Parathyroid adenoma (tissue), 2 donors: ENCODE measurements at regions not wholly inside any gene's neighbourhood (a gene's known extent, or its start where the extent isn't known, plus 50 kb on each side); places are given as distances from the start of the nearest gene placed in this dataset.

Experiments
- H2AFZ ChIP-seq: fragments of 300-600 bp; sonication (generic); one replicate; pipeline ENCODE4 v1.7.0; 2017; ENCODE audit warnings: antibody characterized with exemption, mild to moderate bottlenecking
- H3K27ac ChIP-seq: fragments of 300-600 bp; sonication (generic); one replicate; pipeline ENCODE4 v1.7.0; 2017
- H3K27me3 ChIP-seq: fragments of 300-600 bp; sonication (generic); one replicate; pipeline ENCODE4 v1.7.0; 2017; ENCODE audit warnings: low read length; ENCODE audit not compliant: control insufficient read depth, insufficient read depth
- H3K36me3 ChIP-seq: fragments of 300-600 bp; sonication (generic); one replicate; pipeline ENCODE4 v1.7.0; 2017; ENCODE audit warnings: low read length; ENCODE audit not compliant: control insufficient read depth, insufficient read depth
- H3K4me1 ChIP-seq: fragments of 300-600 bp; sonication (generic); one replicate; pipeline ENCODE4 v1.7.0; 2017; ENCODE audit warnings: control low read depth
- H3K4me2 ChIP-seq: fragments of 300-600 bp; sonication (generic); one replicate; pipeline ENCODE4 v1.7.0; 2017; ENCODE audit warnings: low read length
- H3K4me3 ChIP-seq: fragments of 300-600 bp; sonication (generic); one replicate; pipeline ENCODE4 v1.7.0; 2017; ENCODE audit warnings: low read depth, low read length
- H3K79me2 ChIP-seq: fragments of 300-600 bp; sonication (generic); one replicate; pipeline ENCODE4 v1.7.0; 2017; ENCODE audit warnings: control low read depth
- H3K9ac ChIP-seq: fragments of 300-600 bp; sonication (generic); one replicate; pipeline ENCODE4 v1.7.0; 2017; ENCODE audit warnings: mild to moderate bottlenecking
- H3K9me3 ChIP-seq: fragments of 300-600 bp; sonication (generic); one replicate; pipeline ENCODE4 v1.7.0; 2017; ENCODE audit warnings: low read length; ENCODE audit not compliant: control insufficient read depth
- TF ChIP-seq, protein P1 (sequence below): fragments of 300-600 bp; sonication (generic); IDR thresholded peaks from one replicate; pipeline ENCODE4 v1.7.0; 2017; ENCODE audit warnings: antibody characterized with exemption, mild to moderate bottlenecking
- donor health status: primary hyperparathyroidism.

- Histone ChIP-seq H3K27ac (no peak overlapping the region), H3K4me3 (no peak overlapping the region), H3K4me1 (no peaks in the 10 kb centered on the region), H3K4me2 (no peak overlapping the region), H2AFZ (peak overlapping the region; percentile 8), H3K9ac (no peak overlapping the region), H3K27me3 (no peaks in the 10 kb centered on the region), H3K36me3 (no peaks in the 10 kb centered on the region), H3K9me3 (no peaks in the 10 kb centered on the region), H3K79me2 (no peaks in the 10 kb centered on the region)
- TF ChIP-seq, protein P1, sequence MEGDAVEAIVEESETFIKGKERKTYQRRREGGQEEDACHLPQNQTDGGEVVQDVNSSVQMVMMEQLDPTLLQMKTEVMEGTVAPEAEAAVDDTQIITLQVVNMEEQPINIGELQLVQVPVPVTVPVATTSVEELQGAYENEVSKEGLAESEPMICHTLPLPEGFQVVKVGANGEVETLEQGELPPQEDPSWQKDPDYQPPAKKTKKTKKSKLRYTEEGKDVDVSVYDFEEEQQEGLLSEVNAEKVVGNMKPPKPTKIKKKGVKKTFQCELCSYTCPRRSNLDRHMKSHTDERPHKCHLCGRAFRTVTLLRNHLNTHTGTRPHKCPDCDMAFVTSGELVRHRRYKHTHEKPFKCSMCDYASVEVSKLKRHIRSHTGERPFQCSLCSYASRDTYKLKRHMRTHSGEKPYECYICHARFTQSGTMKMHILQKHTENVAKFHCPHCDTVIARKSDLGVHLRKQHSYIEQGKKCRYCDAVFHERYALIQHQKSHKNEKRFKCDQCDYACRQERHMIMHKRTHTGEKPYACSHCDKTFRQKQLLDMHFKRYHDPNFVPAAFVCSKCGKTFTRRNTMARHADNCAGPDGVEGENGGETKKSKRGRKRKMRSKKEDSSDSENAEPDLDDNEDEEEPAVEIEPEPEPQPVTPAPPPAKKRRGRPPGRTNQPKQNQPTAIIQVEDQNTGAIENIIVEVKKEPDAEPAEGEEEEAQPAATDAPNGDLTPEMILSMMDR, result no peak
These were observed 128.5 kb upstream of the RAB12 start for GRCh38 chr18:8480506-8481328.

DNA sequence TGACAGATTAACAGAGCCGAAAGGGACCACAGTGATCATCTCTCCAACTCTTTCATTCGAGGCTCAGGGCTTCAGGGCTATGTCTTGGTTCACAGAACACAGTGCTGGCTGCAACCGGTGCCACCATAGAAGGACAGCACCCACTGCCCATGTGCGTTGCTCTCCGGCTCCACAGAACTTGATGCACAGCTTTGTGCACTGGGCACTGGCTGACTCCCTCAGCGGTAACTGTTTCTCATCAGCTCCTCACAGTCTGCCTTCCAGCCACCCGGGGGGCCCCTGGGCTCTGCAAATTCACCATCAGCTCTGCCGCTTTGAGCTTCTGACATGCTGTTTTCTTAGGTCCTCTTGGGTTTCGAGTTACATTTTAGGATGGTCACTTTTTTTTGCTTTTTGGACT, 124.3 kb upstream of the RAB12 start:
- Histone ChIP-seq H3K9me3 (no peaks in the 10 kb centered on the region), H2AFZ (no peak overlapping the region), H3K4me2 (no peak overlapping the region), H3K27me3 (no peaks in the 10 kb centered on the region), H3K4me1 (no peaks in the 10 kb centered on the region), H3K4me3 (no peak overlapping the region), H3K9ac (no peak overlapping the region), H3K36me3 (no peaks in the 10 kb centered on the region), H3K27ac (no peak overlapping the region), H3K79me2 (no peaks in the 10 kb centered on the region)
- TF ChIP-seq, protein P1, result no peak

GRCh38 chr18:8489761-8490160, 119.5 kb upstream of the RAB12 start:
- Histone ChIP-seq H3K9me3 (no peaks in the 10 kb centered on the region), H3K9ac (no peak overlapping the region), H3K27ac (no peak overlapping the region), H3K36me3 (no peaks in the 10 kb centered on the region), H3K79me2 (no peaks in the 10 kb centered on the region), H3K27me3 (no peaks in the 10 kb centered on the region), H3K4me3 (no peak overlapping the region), H2AFZ (no peak overlapping the region), H3K4me2 (no peak overlapping the region), H3K4me1 (no peaks in the 10 kb centered on the region)
- TF ChIP-seq, protein P1, result no peak

DNA sequence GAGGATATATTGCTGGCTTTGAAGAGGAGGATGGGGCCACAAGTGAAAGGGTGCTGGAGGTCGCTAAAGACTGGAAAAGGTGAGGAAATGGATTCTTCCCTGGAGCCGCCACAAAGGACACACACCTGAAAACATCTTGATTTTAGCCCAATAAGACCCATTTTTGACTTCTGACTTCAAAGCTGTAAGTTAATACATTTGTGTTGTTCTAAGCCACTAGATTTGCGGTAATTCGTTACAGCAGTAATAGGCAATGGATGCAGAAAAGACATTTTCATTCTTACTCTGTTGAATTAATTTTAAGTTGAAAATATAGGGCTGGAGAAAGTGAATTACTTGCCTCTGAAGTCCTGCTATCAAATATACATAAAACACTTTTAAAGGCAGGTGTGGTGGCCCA, 117.7 kb upstream of the RAB12 start:
- Histone ChIP-seq H3K27me3 (no peaks in the 10 kb centered on the region), H3K4me3 (no peak overlapping the region), H3K79me2 (no peaks in the 10 kb centered on the region), H3K4me1 (no peaks in the 10 kb centered on the region), H3K9me3 (no peaks in the 10 kb centered on the region), H3K9ac (no peak overlapping the region), H3K27ac (no peak overlapping the region), H3K36me3 (no peaks in the 10 kb centered on the region), H2AFZ (no peak overlapping the region), H3K4me2 (no peak overlapping the region)
- TF ChIP-seq, protein P1, result no peak

DNA sequence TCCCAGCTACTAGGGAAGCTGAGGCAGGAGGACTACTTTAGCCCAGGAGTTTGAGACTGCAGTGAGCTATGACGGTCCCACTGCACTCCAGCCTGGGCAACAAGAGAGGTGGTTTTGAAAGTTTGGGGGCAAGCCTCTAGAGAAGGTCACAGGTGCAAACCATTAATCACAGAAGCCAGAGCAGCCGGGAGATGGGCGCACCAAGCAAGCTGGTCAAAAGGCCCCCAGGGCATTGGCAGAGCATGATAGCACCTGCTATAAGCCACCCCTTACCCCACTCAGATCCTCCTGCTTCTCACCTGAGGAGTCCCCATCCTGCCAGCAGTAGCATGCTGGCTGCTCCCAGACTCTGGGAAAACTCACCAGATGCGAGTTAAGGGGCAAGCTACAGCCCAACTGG, 116.1 kb upstream of the RAB12 start:
- H2AFZ ChIP-seq, result no peak overlapping the region
- H3K9ac ChIP-seq, result no peak overlapping the region
- H3K9me3 ChIP-seq, result no peaks in the 10 kb centered on the region
- no peaks in the 10 kb centered on the region for H3K36me3 ChIP-seq
- TF ChIP-seq, protein P1, result no peak
- H3K27ac ChIP-seq, result no peak overlapping the region
- H3K79me2 ChIP-seq, result no peaks in the 10 kb centered on the region
- H3K4me3 ChIP-seq, result no peak overlapping the region
- no peak overlapping the region for H3K4me2 ChIP-seq
- H3K27me3 ChIP-seq, result no peaks in the 10 kb centered on the region
- no peaks in the 10 kb centered on the region for H3K4me1 ChIP-seq
